ENCODE measurements at regions not wholly inside any gene's neighbourhood (a gene's known extent, or its start where the extent isn't known, plus 50 kb on each side); places are given as distances from the start of the nearest gene placed in this dataset.

DNA sequence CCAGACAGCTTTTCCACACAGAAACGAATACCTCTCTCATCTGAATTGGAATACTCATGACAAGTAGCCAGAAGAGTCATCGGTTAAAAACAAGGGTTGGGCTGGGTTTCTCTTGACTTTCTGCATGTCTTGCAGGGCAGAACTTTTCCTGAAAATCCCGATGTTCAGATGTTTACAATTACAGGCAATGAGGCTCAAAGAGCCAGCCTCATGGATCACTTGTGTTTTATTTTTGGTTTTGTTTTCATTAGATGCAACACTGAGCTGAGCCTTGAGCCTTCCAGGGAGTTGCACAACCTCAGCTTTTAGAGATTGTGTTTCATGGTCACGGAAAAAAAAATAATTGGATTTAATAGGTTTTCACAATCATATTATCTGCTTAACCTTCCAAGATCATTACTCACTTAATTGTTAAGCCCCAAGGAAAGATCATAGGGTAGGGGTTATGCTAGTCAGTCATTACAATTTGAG lies 288.1 kb upstream of the PRDM1 start:
- TF ChIP-seq, protein P1, sequence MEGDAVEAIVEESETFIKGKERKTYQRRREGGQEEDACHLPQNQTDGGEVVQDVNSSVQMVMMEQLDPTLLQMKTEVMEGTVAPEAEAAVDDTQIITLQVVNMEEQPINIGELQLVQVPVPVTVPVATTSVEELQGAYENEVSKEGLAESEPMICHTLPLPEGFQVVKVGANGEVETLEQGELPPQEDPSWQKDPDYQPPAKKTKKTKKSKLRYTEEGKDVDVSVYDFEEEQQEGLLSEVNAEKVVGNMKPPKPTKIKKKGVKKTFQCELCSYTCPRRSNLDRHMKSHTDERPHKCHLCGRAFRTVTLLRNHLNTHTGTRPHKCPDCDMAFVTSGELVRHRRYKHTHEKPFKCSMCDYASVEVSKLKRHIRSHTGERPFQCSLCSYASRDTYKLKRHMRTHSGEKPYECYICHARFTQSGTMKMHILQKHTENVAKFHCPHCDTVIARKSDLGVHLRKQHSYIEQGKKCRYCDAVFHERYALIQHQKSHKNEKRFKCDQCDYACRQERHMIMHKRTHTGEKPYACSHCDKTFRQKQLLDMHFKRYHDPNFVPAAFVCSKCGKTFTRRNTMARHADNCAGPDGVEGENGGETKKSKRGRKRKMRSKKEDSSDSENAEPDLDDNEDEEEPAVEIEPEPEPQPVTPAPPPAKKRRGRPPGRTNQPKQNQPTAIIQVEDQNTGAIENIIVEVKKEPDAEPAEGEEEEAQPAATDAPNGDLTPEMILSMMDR (IDR thresholded peaks at IDR 0.05; ENCODE audit: low read depth, low read length, poor library complexity, severe bottlenecking), result no peak
- TF ChIP-seq EZH2phosphoT487 (IDR thresholded peaks at IDR 0.05; ENCODE audit: borderline replicate concordance, low read length), result no peak

Data from DOHH2 (cell line).